Limb (tissue), 2 donors: ENCODE measurements at regions not wholly inside any gene's neighbourhood (a gene's known extent, or its start where the extent isn't known, plus 50 kb on each side); places are given as distances from the start of the nearest gene placed in this dataset.
A peak's percentile ranks its signal among the peaks of the same experiment; 100 is the strongest.

Source experiments
- DNase-seq, 2 donors: peaks; one replicate each; pipeline ENCODE4 v3.0.0-alpha.2; 2016; ENCODE audit errors: extremely low spot score in 2 of 2

GRCh38 chr13:90107661-90108060 lies 1239.8 kb upstream of the MIR17HG start:
- no peak for DNase-seq

GRCh38 chr13:90108547-90108946 lies 1238.9 kb upstream of the MIR17HG start:
- DNase-seq: peak in 1 of 2 donors; percentile 36

GRCh38 chr13:90116121-90116520 lies 1231.4 kb upstream of the MIR17HG start:
- DNase-seq: no peak

- DNase-seq: no peak
Measured at GRCh38 chr13:90118467-90119071, 1228.9 kb upstream of the MIR17HG start.

GRCh38 chr13:90120026-90120425 lies 1227.5 kb upstream of the MIR17HG start:
- DNase-seq: no peak

- DNase-seq: no peak
Measured at GRCh38 chr13:90121784-90122183, 1225.7 kb upstream of the MIR17HG start.

GRCh38 chr13:90122531-90122930 lies 1225.0 kb upstream of the MIR17HG start:
- no peak for DNase-seq

- no peak for DNase-seq
Measured at GRCh38 chr13:90135558-90135957, 1211.9 kb upstream of the MIR17HG start.

GRCh38 chr13:90142251-90142650 lies 1205.2 kb upstream of the MIR17HG start:
- DNase-seq: no peak

- no peak for DNase-seq
Measured at GRCh38 chr13:90154311-90154960, 1193.1 kb upstream of the MIR17HG start.

GRCh38 chr13:90156390-90156789 lies 1191.1 kb upstream of the MIR17HG start:
- DNase-seq: no peak

GRCh38 chr13:90168953-90169352 lies 1178.5 kb upstream of the MIR17HG start:
- DNase-seq: no peak

GRCh38 chr13:90170208-90170607 lies 1177.3 kb upstream of the MIR17HG start:
- no peak for DNase-seq

GRCh38 chr13:90171649-90172048 lies 1175.8 kb upstream of the MIR17HG start:
- no peak for DNase-seq

- DNase-seq: no peak
Measured at GRCh38 chr13:90177512-90177911, 1170.0 kb upstream of the MIR17HG start.

GRCh38 chr13:90184355-90184754 lies 1163.1 kb upstream of the MIR17HG start:
- DNase-seq: no peak

GRCh38 chr13:90185734-90186133 lies 1161.8 kb upstream of the MIR17HG start:
- DNase-seq: no peak

- DNase-seq: no peak
Measured at GRCh38 chr13:90187478-90188350, 1159.8 kb upstream of the MIR17HG start.

GRCh38 chr13:90188351-90188636 lies 1159.2 kb upstream of the MIR17HG start:
- DNase-seq: no peak

- DNase-seq: no peak
Measured at GRCh38 chr13:90197722-90198121, 1149.8 kb upstream of the MIR17HG start.

GRCh38 chr13:90201202-90201601 lies 1146.3 kb upstream of the MIR17HG start:
- DNase-seq: no peak

GRCh38 chr13:90201676-90202460 lies 1145.6 kb upstream of the MIR17HG start:
- DNase-seq: no peak
